Mesenchymal stem cell (in vitro differentiated cells and primary cell): ENCODE measurements at regions not wholly inside any gene's neighbourhood (a gene's known extent, or its start where the extent isn't known, plus 50 kb on each side); places are given as distances from the start of the nearest gene placed in this dataset.
A peak's percentile ranks its signal among the peaks of the same experiment; 100 is the strongest.

ENCODE experiments used
- DNase-seq: peaks from one replicate; pipeline ENCODE4 v3.0.0-alpha.2; 2013
- H2AFZ ChIP-seq: one replicate; pipeline ENCODE4 v1.6.1; 2013; ENCODE audit warnings: low read depth, mild to moderate bottlenecking, control low read depth, inconsistent platforms, low read length, moderate library complexity
- H2AK5ac ChIP-seq: 2 replicates; pipeline ENCODE4 v1.6.1; 2013; ENCODE audit warnings: low read length, moderate library complexity, mild to moderate bottlenecking, inconsistent platforms; ENCODE audit not compliant: severe bottlenecking
- H2BK120ac ChIP-seq: one replicate; pipeline ENCODE4 v1.6.1; 2013; ENCODE audit warnings: low read depth, mild to moderate bottlenecking, inconsistent platforms, low read length, moderate library complexity
- H2BK12ac ChIP-seq, 2 experiments: one replicate each; pipeline ENCODE4 v1.6.1; 2013; ENCODE audit warnings: inconsistent platforms in 2 of 2, low read length in 2 of 2, mild to moderate bottlenecking in 2 of 2, moderate library complexity in 2 of 2, control low read depth in 1 of 2
- H2BK15ac ChIP-seq: one replicate; pipeline ENCODE4 v1.6.1; 2013; ENCODE audit warnings: mild to moderate bottlenecking, low read depth, inconsistent platforms; ENCODE audit not compliant: poor library complexity, severe bottlenecking
- H2BK5ac ChIP-seq: 2 replicates; pipeline ENCODE4 v1.6.1; 2013; ENCODE audit warnings: low read depth, mild to moderate bottlenecking, low read length, control low read depth, inconsistent platforms; ENCODE audit not compliant: poor library complexity, severe bottlenecking
- H3K14ac ChIP-seq, 2 experiments: one replicate each; pipeline ENCODE4 v1.6.1; 2013; ENCODE audit warnings: inconsistent platforms in 2 of 2, low read length in 2 of 2, control low read depth in 1 of 2, mild to moderate bottlenecking in 1 of 2, moderate library complexity in 1 of 2
- H3K18ac ChIP-seq, 2 experiments: one replicate each; pipeline ENCODE4 v1.6.1; 2013; ENCODE audit warnings: inconsistent platforms in 2 of 2, low read length in 2 of 2, control low read depth in 1 of 2, low read depth in 1 of 2, mild to moderate bottlenecking in 1 of 2
- H3K23ac ChIP-seq, 2 experiments: one replicate each; pipeline ENCODE4 v1.6.1; 2013; ENCODE audit warnings: inconsistent platforms in 2 of 2, low read length in 2 of 2, mild to moderate bottlenecking in 2 of 2, moderate library complexity in 2 of 2, control low read depth in 1 of 2
- H3K27ac ChIP-seq: 2 replicates; pipeline ENCODE4 v1.5.1; 2013; ENCODE audit warnings: mild to moderate bottlenecking, moderate library complexity, low read length, control low read depth, inconsistent platforms; ENCODE audit not compliant: poor library complexity, severe bottlenecking
- H3K27me3 ChIP-seq, 2 experiments: 2 replicates each; pipeline versions ENCODE4 v1.6.1 to v1.7.0; 2013; ENCODE audit warnings: low read length in 2 of 2, mild to moderate bottlenecking in 2 of 2, moderate library complexity in 2 of 2, control low read depth in 1 of 2, inconsistent platforms in 1 of 2; ENCODE audit not compliant: control insufficient read depth in 1 of 2, insufficient read depth in 1 of 2
- H3K36me3 ChIP-seq, 2 experiments: 2 replicates each; pipeline versions ENCODE4 v1.6.1 to v1.7.0; 2013; ENCODE audit warnings: low read length in 2 of 2, control low read depth in 1 of 2, inconsistent platforms in 1 of 2, low read depth in 1 of 2, mild to moderate bottlenecking in 1 of 2; ENCODE audit not compliant: insufficient read depth in 2 of 2, control insufficient read depth in 1 of 2
- H3K4ac ChIP-seq, 2 experiments: one replicate each; pipeline ENCODE4 v1.6.1; 2013; ENCODE audit warnings: inconsistent platforms in 2 of 2, low read length in 2 of 2, mild to moderate bottlenecking in 2 of 2, moderate library complexity in 2 of 2, control low read depth in 1 of 2, low read depth in 1 of 2
- H3K4me1 ChIP-seq: 2 replicates; pipeline ENCODE4 v1.6.1; 2013; ENCODE audit warnings: low read depth, low read length, control low read depth; ENCODE audit not compliant: control insufficient read depth, insufficient read depth
- H3K4me2 ChIP-seq: 2 replicates; pipeline ENCODE4 v1.6.1; 2013; ENCODE audit warnings: low read length, mild to moderate bottlenecking, inconsistent platforms; ENCODE audit not compliant: poor library complexity, severe bottlenecking
- H3K4me3 ChIP-seq, 2 experiments: 2 replicates each; pipeline versions ENCODE4 v1.5.1 to v1.7.0; 2013; ENCODE audit warnings: low read length in 2 of 2, mild to moderate bottlenecking in 2 of 2, control low read depth in 1 of 2, low read depth in 1 of 2; ENCODE audit not compliant: insufficient read depth in 1 of 2
- H3K79me1 ChIP-seq: replicated peaks from 2 replicates; pipeline ENCODE4 v1.6.1; 2013; ENCODE audit warnings: mild to moderate bottlenecking, control low read depth, low read length, inconsistent platforms; ENCODE audit not compliant: poor library complexity, severe bottlenecking
- H3K9ac ChIP-seq: 2 replicates; pipeline ENCODE4 v1.7.0; 2013; ENCODE audit warnings: mild to moderate bottlenecking, low read length, moderate library complexity
- H3K9me3 ChIP-seq: 2 replicates; pipeline ENCODE4 v1.7.0; 2013; ENCODE audit warnings: mild to moderate bottlenecking, low read length; ENCODE audit not compliant: control insufficient read depth
- H4K8ac ChIP-seq: one replicate; pipeline ENCODE4 v1.6.1; 2013; ENCODE audit warnings: inconsistent platforms, mild to moderate bottlenecking, low read length, moderate library complexity
- H4K91ac ChIP-seq: one replicate; pipeline ENCODE4 v1.6.1; 2013; ENCODE audit warnings: mild to moderate bottlenecking, low read length, inconsistent platforms
- WGBS: methylation state at CpG from one replicate; pipeline ENCODE4 v1.1.7; 2013; ENCODE audit warnings: mixed read lengths; 5-methylcytosine and 5-hydroxymethylcytosine counted together

GRCh38 chr10:14468023-14468441 is 137.3 kb upstream of the FRMD4A start:
- Histone ChIP-seq H3K4me1 (peaks cover 5% of the 10 kb centered on the region), H3K9me3 (peaks cover 2% of the 10 kb centered on the region), H4K91ac (no peak overlapping the region), H3K14ac (no peak overlapping the region), H2BK5ac (no peak overlapping the region), H3K27ac (no peak overlapping the region), H2BK15ac (no peak overlapping the region), H4K8ac (no peak overlapping the region), H2AFZ (no peak overlapping the region), H3K36me3 (no peaks in the 10 kb centered on the region), H3K9ac (no peak overlapping the region), H3K4me2 (no peak overlapping the region), H2AK5ac (no peak overlapping the region), H3K79me1 (no peaks in the 10 kb centered on the region), H3K4ac (no peak overlapping the region), H3K18ac (no peak overlapping the region), H3K4me3 (no peak overlapping the region), H2BK12ac (no peak overlapping the region), H3K23ac (no peak overlapping the region), H2BK120ac (no peak overlapping the region), H3K27me3 (peaks cover 9 to 77% of the 10 kb centered on the region in 2 experiments)
- DNase-seq = no peak
- 16% methylated on average over 8 of the region's 12 CpGs for WGBS

GRCh38 chr10:14466257-14466656 is 135.5 kb upstream of the FRMD4A start:
- no peak overlapping the region for H3K23ac ChIP-seq
- no peaks in the 10 kb centered on the region for H3K36me3 ChIP-seq
- no peak overlapping the region for H2AK5ac ChIP-seq
- DNase-seq = peak; percentile 24
- 60% methylated on average over 2 of the region's 3 CpGs for WGBS
- no peak overlapping the region for H3K4me2 ChIP-seq
- H2BK15ac ChIP-seq = no peak overlapping the region
- H3K18ac ChIP-seq = no peak overlapping the region
- H3K27ac ChIP-seq = no peak overlapping the region
- no peak overlapping the region for H4K91ac ChIP-seq
- peaks cover 0 to 78% of the 10 kb centered on the region in 2 experiments for H3K27me3 ChIP-seq
- no peak overlapping the region for H3K14ac ChIP-seq
- H4K8ac ChIP-seq = no peak overlapping the region
- H3K4me1 ChIP-seq = peaks cover 5% of the 10 kb centered on the region
- peaks cover 2% of the 10 kb centered on the region for H3K9me3 ChIP-seq
- H2BK120ac ChIP-seq = no peak overlapping the region
- H3K4ac ChIP-seq = no peak overlapping the region
- no peak overlapping the region for H3K4me3 ChIP-seq
- no peak overlapping the region for H2BK12ac ChIP-seq
- H2AFZ ChIP-seq = no peak overlapping the region
- H2BK5ac ChIP-seq = no peak overlapping the region
- no peak overlapping the region for H3K9ac ChIP-seq
- H3K79me1 ChIP-seq = no peaks in the 10 kb centered on the region

DNA sequence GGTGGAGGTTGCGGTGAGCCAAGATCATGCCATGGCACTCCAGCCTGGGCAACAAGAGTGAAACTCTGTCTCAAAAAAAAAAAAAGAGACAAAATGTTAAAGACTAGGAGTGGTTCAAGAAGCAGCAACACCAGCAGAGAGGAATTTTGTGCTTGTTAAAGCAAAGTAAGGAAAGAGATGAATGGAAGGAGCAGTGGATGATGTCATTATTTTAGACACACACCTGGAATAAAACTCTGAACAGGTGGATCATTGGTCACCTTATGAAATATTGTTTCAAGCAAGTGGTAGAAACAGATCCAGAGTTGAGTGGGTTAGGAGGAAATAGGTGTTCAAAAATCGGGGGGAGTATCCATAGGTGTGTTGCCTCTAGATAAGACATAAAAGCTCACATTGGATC is 129.7 kb upstream of the FRMD4A start:
- Histone ChIP-seq H3K79me1 (no peaks in the 10 kb centered on the region), H3K4me3 (no peak overlapping the region), H3K4me2 (no peak overlapping the region), H4K91ac (no peak overlapping the region), H3K4ac (no peak overlapping the region), H3K23ac (no peak overlapping the region), H2AFZ (no peak overlapping the region), H3K18ac (no peak overlapping the region), H2BK15ac (no peak overlapping the region), H2AK5ac (no peak overlapping the region), H3K9ac (no peak overlapping the region), H3K27ac (no peak overlapping the region), H3K14ac (no peak overlapping the region), H2BK5ac (no peak overlapping the region), H2BK12ac (no peak overlapping the region), H3K4me1 (no peaks in the 10 kb centered on the region), H3K27me3 (peaks cover 0 to 68% of the 10 kb centered on the region in 2 experiments), H2BK120ac (no peak overlapping the region), H3K9me3 (peaks cover 6% of the 10 kb centered on the region), H3K36me3 (no peaks in the 10 kb centered on the region), H4K8ac (no peak overlapping the region)
- DNase-seq = no peak
- WGBS = 89% methylated on average over 2 of the region's 2 CpGs

DNA sequence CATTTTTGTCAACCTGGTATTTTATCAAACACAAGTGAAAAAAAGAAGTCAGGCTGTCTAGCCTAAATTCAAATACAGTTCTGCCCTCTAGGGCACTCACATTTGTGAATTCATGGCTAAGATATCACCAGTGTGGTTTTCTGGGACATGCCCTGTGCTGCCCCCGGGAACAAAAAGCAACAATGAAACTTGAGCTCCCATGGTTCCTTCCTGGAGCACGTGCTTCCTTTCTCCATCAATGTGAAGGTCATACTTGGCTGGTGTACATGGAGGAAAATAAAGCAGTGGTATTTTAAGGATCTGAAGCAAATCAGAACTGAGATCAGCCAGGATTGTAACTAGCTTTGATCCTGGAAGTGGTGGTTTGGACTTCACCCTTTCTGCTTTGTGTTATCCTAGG is 128.9 kb upstream of the FRMD4A start:
- Histone ChIP-seq H4K91ac (no peak overlapping the region), H3K23ac (no peak overlapping the region), H3K4me1 (no peaks in the 10 kb centered on the region), H3K18ac (no peak overlapping the region), H3K27me3 (peaks cover 0 to 61% of the 10 kb centered on the region in 2 experiments), H3K9me3 (peaks cover 6% of the 10 kb centered on the region), H2BK12ac (no peak overlapping the region), H3K4ac (no peak overlapping the region), H3K27ac (no peak overlapping the region), H2BK15ac (no peak overlapping the region), H2BK5ac (no peak overlapping the region), H3K14ac (no peak overlapping the region), H2AFZ (no peak overlapping the region), H2BK120ac (no peak overlapping the region), H3K4me3 (no peak overlapping the region), H4K8ac (no peak overlapping the region), H3K4me2 (no peak overlapping the region), H2AK5ac (no peak overlapping the region), H3K36me3 (no peaks in the 10 kb centered on the region), H3K9ac (no peak overlapping the region), H3K79me1 (no peaks in the 10 kb centered on the region)
- DNase-seq = no peak
- 43% methylated on average over 2 of the region's 2 CpGs for WGBS
